NB4 (cell line): ENCODE measurements at regions not wholly inside any gene's neighbourhood (a gene's known extent, or its start where the extent isn't known, plus 50 kb on each side); places are given as distances from the start of the nearest gene placed in this dataset.

Experiments
- DNase-seq: peaks from one replicate; pipeline ENCODE4 v3.0.0; 2010; ENCODE audit warnings: low read depth
- H3K4me3 ChIP-seq: one replicate; pipeline ENCODE4 v1.5.1; 2011; ENCODE audit warnings: mild to moderate bottlenecking, low read depth, low read length, moderate library complexity
- CTCF ChIP-seq: IDR thresholded peaks from one replicate; pipeline ENCODE4 v1.5.1; 2012; ENCODE audit warnings: low read depth, low read length
- MYC ChIP-seq: IDR thresholded peaks from 2 replicates; pipeline ENCODE4 v1.6.1; 2011; ENCODE audit warnings: low read depth, low read length
- POLR2A ChIP-seq: IDR thresholded peaks from 2 replicates; pipeline ENCODE4 v1.6.1; 2011; ENCODE audit warnings: mild to moderate bottlenecking; ENCODE audit not compliant: insufficient read length; ENCODE audit errors: extremely low read depth
- TF ChIP-seq, protein P1 (sequence below): IDR thresholded peaks from 2 replicates; pipeline ENCODE4 v1.6.1; 2011; ENCODE audit warnings: low read depth, low read length

DNA sequence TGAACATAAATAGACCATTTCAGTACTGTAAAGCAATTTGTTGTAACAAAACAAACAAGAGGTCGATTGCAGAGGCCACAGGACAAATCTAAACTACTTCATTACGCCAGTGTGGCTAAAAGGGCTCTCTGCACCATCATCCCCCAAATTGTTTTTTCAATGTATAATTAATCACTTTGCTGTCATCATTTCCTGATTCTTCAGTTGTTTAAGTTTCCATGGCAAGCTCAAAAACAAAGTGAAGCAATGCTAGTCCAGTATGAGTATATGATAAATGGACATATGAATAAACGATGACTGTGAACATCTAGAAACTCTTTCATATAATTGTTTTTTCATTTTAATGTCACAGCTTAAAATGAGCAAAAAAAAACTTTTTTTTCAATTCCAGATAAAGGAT, 235.4 kb upstream of the FGF13 start:
- TF ChIP-seq, protein P1, sequence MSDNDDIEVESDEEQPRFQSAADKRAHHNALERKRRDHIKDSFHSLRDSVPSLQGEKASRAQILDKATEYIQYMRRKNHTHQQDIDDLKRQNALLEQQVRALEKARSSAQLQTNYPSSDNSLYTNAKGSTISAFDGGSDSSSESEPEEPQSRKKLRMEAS: no peak
- TF ChIP-seq MYC: no peak
- TF ChIP-seq POLR2A: no peak
- no peak for TF ChIP-seq CTCF
- DNase-seq: no peak

GRCh38 chrX:138945219-138945618, 233.7 kb upstream of the FGF13 start:
- no peak overlapping the region for H3K4me3 ChIP-seq
- TF ChIP-seq, protein P1: no peak
- TF ChIP-seq POLR2A (no peak), MYC (no peak), CTCF (no peak)
- DNase-seq: no peak

More for the DNA sequence above, 235.4 kb upstream of the FGF13 start:
- H3K4me3 ChIP-seq: no peak overlapping the region

GRCh38 chrX:138939038-138939437, 227.5 kb upstream of the FGF13 start:
- TF ChIP-seq MYC (no peak), POLR2A (no peak), CTCF (no peak)
- TF ChIP-seq, protein P1: no peak
- no peak overlapping the region for H3K4me3 ChIP-seq

DNA sequence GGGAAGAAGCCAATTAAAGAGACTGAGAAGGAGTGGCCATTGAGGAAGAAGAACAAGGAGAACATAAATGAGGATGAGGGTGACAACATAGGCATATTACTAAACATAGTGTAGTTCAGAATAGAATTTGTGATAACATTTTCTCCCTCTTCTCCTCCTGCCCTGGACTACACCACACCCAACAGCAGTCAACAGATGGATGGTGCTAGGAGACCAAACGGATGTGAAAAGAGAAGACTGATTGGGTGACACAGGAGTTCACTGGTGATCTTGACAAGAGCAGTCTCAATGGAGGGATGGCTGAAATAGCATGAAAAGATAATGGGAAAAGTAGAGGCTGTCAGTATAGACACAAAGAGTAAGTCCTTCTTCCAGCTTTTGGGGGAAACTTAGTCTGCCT, 226.5 kb upstream of the FGF13 start:
- no peak for DNase-seq
- no peak for TF ChIP-seq CTCF
- no peak for TF ChIP-seq MYC
- TF ChIP-seq, protein P1: no peak
- TF ChIP-seq POLR2A: no peak
- no peak overlapping the region for H3K4me3 ChIP-seq

More at GRCh38 chrX:138939038-138939437, 227.5 kb upstream of the FGF13 start:
- DNase-seq: no peak

DNA sequence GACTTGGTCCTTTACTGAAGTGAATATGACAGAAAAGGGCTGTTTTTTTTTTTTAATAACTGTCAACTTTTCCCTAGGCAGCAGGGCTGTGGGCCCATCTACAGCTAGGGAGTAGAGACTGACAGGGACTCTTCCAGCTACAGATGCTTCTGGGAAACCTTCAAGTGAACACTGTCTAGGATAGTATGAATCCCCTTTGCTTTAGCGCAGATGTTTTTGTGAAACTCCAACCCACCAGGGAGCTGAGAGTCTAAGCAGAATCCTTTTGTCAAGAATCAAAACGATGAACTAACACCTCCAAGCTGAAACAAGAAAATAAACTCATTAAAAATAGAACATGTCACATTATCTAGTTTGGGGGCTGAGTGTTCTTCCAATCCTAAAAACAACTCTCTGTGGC, 219.7 kb upstream of the FGF13 start:
- no peak overlapping the region for H3K4me3 ChIP-seq
- TF ChIP-seq, protein P1: no peak
- no peak for TF ChIP-seq MYC
- no peak for TF ChIP-seq POLR2A
- TF ChIP-seq CTCF: no peak
- DNase-seq: no peak

DNA sequence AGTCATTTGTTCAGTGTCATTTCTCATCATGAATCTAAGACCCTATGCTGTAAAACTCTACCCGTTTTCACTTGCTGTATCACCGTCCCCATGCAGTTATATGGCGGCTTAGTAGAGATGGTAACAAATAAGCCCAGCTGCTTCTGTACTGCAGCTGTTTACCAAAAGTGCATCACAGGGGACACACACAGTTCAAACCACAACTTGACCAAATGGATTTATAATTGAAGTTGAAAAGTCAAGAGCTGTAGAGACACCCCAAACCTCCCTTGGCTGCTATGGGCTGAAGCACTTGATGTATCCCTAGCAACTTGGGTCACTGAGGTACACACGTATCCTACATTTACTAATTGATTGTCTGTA, 219.0 kb upstream of the FGF13 start:
- DNase-seq: no peak
- TF ChIP-seq, protein P1: no peak
- TF ChIP-seq CTCF: no peak
- no peak for TF ChIP-seq MYC
- TF ChIP-seq POLR2A: no peak
- H3K4me3 ChIP-seq: no peak overlapping the region
